Panc1 (cell line): ENCODE measurements at regions not wholly inside any gene's neighbourhood (a gene's known extent, or its start where the extent isn't known, plus 50 kb on each side); places are given as distances from the start of the nearest gene placed in this dataset.

Experiments
- ATAC-seq: fragments of 200-7000 bp; cut with Tn5 transposase; 2 replicates; pipeline ENCODE4 v1.9.1; 2020; ENCODE audit warnings: mild to moderate bottlenecking, moderate library complexity
- BruUV-seq: library from RNA; stranded (reverse); fragments of 400-500 nt; replicated peaks from 2 replicates; lab custom pipeline; 2021; lab: Mats Ljungman, UMichigan
- CTCF ChIA-PET: fragments of 300-600 bp; sonication (Branson Sonifier 250); formaldehyde crosslinking; loops from one replicate; lab custom pipeline; 2022; ENCODE audit warnings: antibody characterized with exemption; lab: Charles Lee
- POLR2A ChIA-PET: fragments of 300-600 bp; sonication (Branson Sonifier 250); formaldehyde crosslinking; loops from one replicate; lab custom pipeline; 2022; ENCODE audit warnings: antibody characterized with exemption; lab: Charles Lee
- DNase-seq: peaks from one replicate; pipeline ENCODE4 v3.0.0-alpha.2; 2010; ENCODE audit warnings: low read depth, low spot score
- H3K27ac ChIP-seq: 2 replicates; pipeline ENCODE4 v1.5.1; 2011; ENCODE audit warnings: mild to moderate bottlenecking, low read length, inconsistent platforms
- H3K27me3 ChIP-seq: fragments of 200-500 bp; sonication (Bioruptor generic); 2 replicates; pipeline ENCODE4 v1.6.0; 2014; ENCODE audit warnings: low read length, inconsistent platforms; ENCODE audit not compliant: control insufficient read depth, insufficient read depth
- H3K36me3 ChIP-seq: fragments of 200-500 bp; sonication (Bioruptor generic); 2 replicates; pipeline ENCODE4 v1.5.1; 2014; ENCODE audit warnings: inconsistent platforms, mild to moderate bottlenecking, low read length, moderate library complexity; ENCODE audit not compliant: control insufficient read depth, insufficient read depth
- H3K4me1 ChIP-seq: 2 replicates; pipeline ENCODE4 v1.5.1; 2011; ENCODE audit warnings: inconsistent platforms, mild to moderate bottlenecking, low read length, moderate library complexity; ENCODE audit not compliant: control insufficient read depth, insufficient read depth
- H3K4me3 ChIP-seq, 2 experiments: 2 replicates each; pipeline ENCODE4 v1.5.1; 2011 to 2012; ENCODE audit warnings: low read depth in 2 of 2, low read length in 2 of 2, mild to moderate bottlenecking in 2 of 2, inconsistent platforms in 1 of 2, moderate library complexity in 1 of 2
- H3K9me3 ChIP-seq: fragments of 200-500 bp; sonication (Bioruptor generic); 2 replicates; pipeline ENCODE4 v1.5.1; 2014; ENCODE audit warnings: low read depth, mild to moderate bottlenecking, inconsistent platforms, low read length, moderate library complexity; ENCODE audit not compliant: control insufficient read depth, insufficient read depth
- POLR2AphosphoS5 ChIP-seq: IDR thresholded peaks from 2 replicates; pipeline ENCODE4 v1.6.1; 2012; ENCODE audit warnings: mild to moderate bottlenecking, low read depth, low read length, moderate library complexity
- SIN3A ChIP-seq: IDR thresholded peaks from 2 replicates; pipeline ENCODE4 v1.6.1; 2012; ENCODE audit warnings: low read depth, mild to moderate bottlenecking, low read length, moderate library complexity, borderline replicate concordance; ENCODE audit not compliant: insufficient read depth
- TCF7L2 ChIP-seq: IDR thresholded peaks from 2 replicates; pipeline ENCODE4 v1.6.1; 2011; ENCODE audit warnings: mild to moderate bottlenecking, low read depth, low read length, inconsistent platforms
- in situ Hi-C: cut with HindIII; loops from 2 replicates; pipeline ENCODE4 v1.10.0; 2016; ENCODE audit warnings: low sequenced_read_pairs, low pct_unique_long_range_greater_than_20kb
- intact Hi-C: fragments of 100-400 bp; cut with micrococcal nuclease; formaldehyde crosslinking; loops from one replicate; pipeline ENCODE4 v1.10.0; 2022; ENCODE audit not compliant: unreplicated experiment
- TF ChIP-seq, protein P1 (sequence below): fragments of 450-650 bp; IDR thresholded peaks from 2 replicates; pipeline ENCODE4 v1.5.1; 2017; ENCODE audit warnings: mild to moderate bottlenecking
- TF ChIP-seq, protein P2 (sequence below), 2 experiments: IDR thresholded peaks; 2 replicates each; pipeline ENCODE4 v1.6.1; 2011 to 2012; ENCODE audit warnings: low read depth in 2 of 2, control low read depth in 1 of 2, low read length in 1 of 2, mild to moderate bottlenecking in 1 of 2, moderate library complexity in 1 of 2; ENCODE audit not compliant: insufficient read depth in 1 of 2

DNA sequence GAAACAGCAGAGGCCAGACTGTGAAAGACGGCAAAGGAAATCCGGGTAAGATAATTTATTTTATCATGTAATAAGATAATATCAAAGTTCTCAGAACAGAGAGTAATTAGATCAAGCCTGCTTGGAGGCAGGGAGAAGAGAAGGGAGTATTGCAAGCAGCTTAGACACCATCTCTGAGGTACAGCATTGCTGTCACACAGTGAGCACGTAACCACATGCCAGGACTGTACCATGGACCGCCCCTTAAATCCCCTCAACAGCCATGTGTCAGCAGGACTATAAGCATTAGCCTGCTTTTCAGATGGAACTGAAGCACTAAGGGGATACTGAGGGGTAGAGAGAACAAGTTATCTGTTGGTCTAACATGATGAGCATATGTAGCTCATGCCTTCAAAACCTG lies 141.5 kb downstream of the C6orf118 start:
- BruUV-seq, result no TSS peak

DNA sequence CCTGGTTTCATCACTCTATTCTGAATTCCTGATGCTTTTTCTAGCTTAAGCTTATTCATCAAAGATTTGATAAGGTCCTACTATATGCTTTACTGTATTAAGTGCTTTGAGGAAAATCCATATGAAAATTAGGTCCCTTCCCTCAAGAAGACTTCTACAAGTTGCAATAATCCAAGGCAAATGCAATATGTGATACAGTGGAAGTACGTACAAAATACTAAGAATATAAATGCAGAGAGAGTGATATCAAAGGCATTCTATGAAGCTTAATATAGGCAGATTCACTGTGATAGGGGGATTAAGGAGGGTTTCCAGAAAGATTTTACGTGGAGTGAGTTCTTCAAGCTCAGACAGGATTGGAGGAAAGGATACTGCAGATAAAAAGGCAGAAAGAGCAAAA lies 142.1 kb downstream of the C6orf118 start:
- Histone ChIP-seq H3K4me3 (no peak overlapping the region), H3K36me3 (no peaks in the 10 kb centered on the region), H3K4me1 (no peaks in the 10 kb centered on the region), H3K27ac (no peak overlapping the region), H3K27me3 (no peaks in the 10 kb centered on the region), H3K9me3 (no peaks in the 10 kb centered on the region)
- TF ChIP-seq TCF7L2 (no peak), SIN3A (no peak), POLR2AphosphoS5 (no peak)
- TF ChIP-seq, protein P1, sequence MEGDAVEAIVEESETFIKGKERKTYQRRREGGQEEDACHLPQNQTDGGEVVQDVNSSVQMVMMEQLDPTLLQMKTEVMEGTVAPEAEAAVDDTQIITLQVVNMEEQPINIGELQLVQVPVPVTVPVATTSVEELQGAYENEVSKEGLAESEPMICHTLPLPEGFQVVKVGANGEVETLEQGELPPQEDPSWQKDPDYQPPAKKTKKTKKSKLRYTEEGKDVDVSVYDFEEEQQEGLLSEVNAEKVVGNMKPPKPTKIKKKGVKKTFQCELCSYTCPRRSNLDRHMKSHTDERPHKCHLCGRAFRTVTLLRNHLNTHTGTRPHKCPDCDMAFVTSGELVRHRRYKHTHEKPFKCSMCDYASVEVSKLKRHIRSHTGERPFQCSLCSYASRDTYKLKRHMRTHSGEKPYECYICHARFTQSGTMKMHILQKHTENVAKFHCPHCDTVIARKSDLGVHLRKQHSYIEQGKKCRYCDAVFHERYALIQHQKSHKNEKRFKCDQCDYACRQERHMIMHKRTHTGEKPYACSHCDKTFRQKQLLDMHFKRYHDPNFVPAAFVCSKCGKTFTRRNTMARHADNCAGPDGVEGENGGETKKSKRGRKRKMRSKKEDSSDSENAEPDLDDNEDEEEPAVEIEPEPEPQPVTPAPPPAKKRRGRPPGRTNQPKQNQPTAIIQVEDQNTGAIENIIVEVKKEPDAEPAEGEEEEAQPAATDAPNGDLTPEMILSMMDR, result no peak
- TF ChIP-seq, protein P2, sequence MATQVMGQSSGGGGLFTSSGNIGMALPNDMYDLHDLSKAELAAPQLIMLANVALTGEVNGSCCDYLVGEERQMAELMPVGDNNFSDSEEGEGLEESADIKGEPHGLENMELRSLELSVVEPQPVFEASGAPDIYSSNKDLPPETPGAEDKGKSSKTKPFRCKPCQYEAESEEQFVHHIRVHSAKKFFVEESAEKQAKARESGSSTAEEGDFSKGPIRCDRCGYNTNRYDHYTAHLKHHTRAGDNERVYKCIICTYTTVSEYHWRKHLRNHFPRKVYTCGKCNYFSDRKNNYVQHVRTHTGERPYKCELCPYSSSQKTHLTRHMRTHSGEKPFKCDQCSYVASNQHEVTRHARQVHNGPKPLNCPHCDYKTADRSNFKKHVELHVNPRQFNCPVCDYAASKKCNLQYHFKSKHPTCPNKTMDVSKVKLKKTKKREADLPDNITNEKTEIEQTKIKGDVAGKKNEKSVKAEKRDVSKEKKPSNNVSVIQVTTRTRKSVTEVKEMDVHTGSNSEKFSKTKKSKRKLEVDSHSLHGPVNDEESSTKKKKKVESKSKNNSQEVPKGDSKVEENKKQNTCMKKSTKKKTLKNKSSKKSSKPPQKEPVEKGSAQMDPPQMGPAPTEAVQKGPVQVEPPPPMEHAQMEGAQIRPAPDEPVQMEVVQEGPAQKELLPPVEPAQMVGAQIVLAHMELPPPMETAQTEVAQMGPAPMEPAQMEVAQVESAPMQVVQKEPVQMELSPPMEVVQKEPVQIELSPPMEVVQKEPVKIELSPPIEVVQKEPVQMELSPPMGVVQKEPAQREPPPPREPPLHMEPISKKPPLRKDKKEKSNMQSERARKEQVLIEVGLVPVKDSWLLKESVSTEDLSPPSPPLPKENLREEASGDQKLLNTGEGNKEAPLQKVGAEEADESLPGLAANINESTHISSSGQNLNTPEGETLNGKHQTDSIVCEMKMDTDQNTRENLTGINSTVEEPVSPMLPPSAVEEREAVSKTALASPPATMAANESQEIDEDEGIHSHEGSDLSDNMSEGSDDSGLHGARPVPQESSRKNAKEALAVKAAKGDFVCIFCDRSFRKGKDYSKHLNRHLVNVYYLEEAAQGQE (IDR thresholded peaks at IDR 0.05; ENCODE audit: insufficient read depth in 1 of 2, low read depth in 2 of 2, low read length in 1 of 2), result no peak
- intact Hi-C loops, result no loop called here
- in situ Hi-C loops, result no loop called here
- ChIA-PET POLR2A (no interaction called here), CTCF (no interaction called here)
- DNase-seq (no peak), ATAC-seq (no peak)
- BruUV-seq, result no TSS peak

More for the DNA sequence above, 141.5 kb downstream of the C6orf118 start:
- no peak for DNase-seq
- H3K27ac ChIP-seq, result no peak overlapping the region
- H3K4me3 ChIP-seq, result no peak overlapping the region
- H3K27me3 ChIP-seq, result no peaks in the 10 kb centered on the region
- H3K36me3 ChIP-seq, result no peaks in the 10 kb centered on the region
- POLR2A ChIA-PET, result no interaction called here
- intact Hi-C loops, result no loop called here
- no peak for ATAC-seq
- TF ChIP-seq, protein P2 (IDR thresholded peaks at IDR 0.05; ENCODE audit: insufficient read depth in 1 of 2, low read depth in 2 of 2, low read length in 1 of 2), result no peak
- TF ChIP-seq, protein P1, result no peak
- TF ChIP-seq SIN3A, result no peak
- no peak for TF ChIP-seq POLR2AphosphoS5
- TF ChIP-seq TCF7L2, result no peak
- CTCF ChIA-PET, result no interaction called here
- no peaks in the 10 kb centered on the region for H3K4me1 ChIP-seq
- no peaks in the 10 kb centered on the region for H3K9me3 ChIP-seq
- in situ Hi-C loops, result no loop called here
